Amniotic stem cell (primary cell): ENCODE measurements at regions not wholly inside any gene's neighbourhood (a gene's known extent, or its start where the extent isn't known, plus 50 kb on each side); places are given as distances from the start of the nearest gene placed in this dataset.
"Not testable (repeated sequence)": the region's sequence is repeated elsewhere in the genome, so short reads cannot be mapped to it uniquely, and the experiment has no call there.

Source experiments
- DNase-seq: peaks from one replicate; lab custom pipeline; 2025; lab: John Stamatoyannopoulos, UW

- DNase-seq: no peak
These were observed 54.2 kb upstream of the NFIA start for GRCh38 chr1:61028136-61028535.

- not testable (repeated sequence) for DNase-seq
These were observed 64.3 kb upstream of the NFIA start for GRCh38 chr1:61018068-61018467.

- no peak for DNase-seq
These were observed 64.7 kb upstream of the NFIA start for GRCh38 chr1:61017651-61018050.

GRCh38 chr1:61013946-61014667 lies 68.3 kb upstream of the NFIA start:
- DNase-seq: no peak

- no peak for DNase-seq
These were observed 69.0 kb upstream of the NFIA start for GRCh38 chr1:61013189-61013945.

- DNase-seq: no peak
These were observed 70.0 kb upstream of the NFIA start for GRCh38 chr1:61012341-61012761.

GRCh38 chr1:61011561-61012263 lies 70.6 kb upstream of the NFIA start:
- DNase-seq: no peak

- DNase-seq: no peak
These were observed 74.6 kb upstream of the NFIA start for GRCh38 chr1:61007534-61008364.

GRCh38 chr1:61005614-61006580 lies 76.5 kb upstream of the NFIA start:
- DNase-seq: no peak

- no peak for DNase-seq
These were observed 77.9 kb upstream of the NFIA start for GRCh38 chr1:61004262-61005003.

- no peak for DNase-seq
These were observed 82.0 kb upstream of the NFIA start for GRCh38 chr1:61000327-61000726.

GRCh38 chr1:60998786-60999185 lies 83.6 kb upstream of the NFIA start:
- no peak for DNase-seq

GRCh38 chr1:60994828-60995492 lies 87.4 kb upstream of the NFIA start:
- no peak for DNase-seq

- no peak for DNase-seq
These were observed 88.0 kb upstream of the NFIA start for GRCh38 chr1:60994369-60994768.

GRCh38 chr1:60992165-60992564 lies 90.2 kb upstream of the NFIA start:
- no peak for DNase-seq

GRCh38 chr1:60990714-60991090 lies 91.7 kb upstream of the NFIA start:
- no peak for DNase-seq

GRCh38 chr1:60989749-60990713 lies 92.3 kb upstream of the NFIA start:
- DNase-seq: peak; percentile 69

GRCh38 chr1:60988891-60989290 lies 93.5 kb upstream of the NFIA start:
- DNase-seq: no peak
